Cardiac fibroblast (primary cell): ENCODE measurements at regions not wholly inside any gene's neighbourhood (a gene's known extent, or its start where the extent isn't known, plus 50 kb on each side); places are given as distances from the start of the nearest gene placed in this dataset.

ENCODE experiments used
- DNase-seq, 2 donors: peaks; one replicate each; pipeline versions ENCODE4 v3.0.0 to v3.0.0-alpha.2; 2010; ENCODE audit warnings: low read depth in 2 of 2
- H3K4me3 ChIP-seq, 2 donors: replicated peaks in 1 of 2; 1 replicate in 1 of 2; 2 replicates in 1 of 2; pipeline ENCODE4 v1.5.1; 2011; ENCODE audit warnings: low read depth in 2 of 2, low read length in 2 of 2, mild to moderate bottlenecking in 2 of 2, moderate library complexity in 1 of 2
- CTCF ChIP-seq: IDR thresholded peaks from one replicate; pipeline ENCODE4 v1.5.1; 2011; ENCODE audit warnings: low read depth, mild to moderate bottlenecking, low read length, inconsistent platforms

GRCh38 chr5:148952097-148952867, 110.6 kb downstream of the SH3TC2 start:
- TF ChIP-seq CTCF = no peak
- no peak overlapping the region for H3K4me3 ChIP-seq
- DNase-seq = no peak

GRCh38 chr5:148953711-148954110, 109.2 kb downstream of the SH3TC2 start:
- DNase-seq = no peak
- no peak overlapping the region for H3K4me3 ChIP-seq
- TF ChIP-seq CTCF = no peak
